Head of caudate nucleus (tissue), 42 donors: ENCODE measurements at regions not wholly inside any gene's neighbourhood (a gene's known extent, or its start where the extent isn't known, plus 50 kb on each side); places are given as distances from the start of the nearest gene placed in this dataset.
"Not testable (repeated sequence)": the region's sequence is repeated elsewhere in the genome, so short reads cannot be mapped to it uniquely, and the experiment has no call there.

ENCODE experiments used
- DNase-seq, 42 donors: peaks; one replicate each; pipeline versions ENCODE4 v3.0.0 to v3.0.0-alpha.2; 2020 to 2021; ENCODE audit warnings: mixed read lengths in 7 of 42
- intact Hi-C: fragments of 100-400 bp; cut with DNase I; formaldehyde crosslinking; loops from one replicate; pipeline ENCODE4 v1.15.0; 2022

DNA sequence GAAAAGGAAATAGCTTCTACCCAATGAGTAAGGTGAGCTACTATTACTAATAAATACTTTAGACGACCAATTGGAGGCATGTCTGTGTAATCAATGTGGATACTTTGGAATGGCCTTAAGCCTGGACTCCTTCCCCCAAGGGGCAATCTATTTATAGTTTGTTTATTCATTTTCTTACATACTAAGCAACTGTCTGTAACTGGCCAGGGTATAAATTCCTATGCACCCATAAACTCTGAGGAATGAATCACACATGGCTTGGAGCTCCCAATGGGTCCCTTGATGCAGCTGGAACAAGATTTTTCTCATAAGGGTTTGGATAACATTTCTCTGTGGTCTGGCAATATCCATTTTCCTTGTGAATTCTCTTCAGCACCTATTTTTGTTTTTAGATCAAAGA, 506.8 kb downstream of the EDEM1 start:
- intact Hi-C loops, result no loop called here
- DNase-seq, result no peak

DNA sequence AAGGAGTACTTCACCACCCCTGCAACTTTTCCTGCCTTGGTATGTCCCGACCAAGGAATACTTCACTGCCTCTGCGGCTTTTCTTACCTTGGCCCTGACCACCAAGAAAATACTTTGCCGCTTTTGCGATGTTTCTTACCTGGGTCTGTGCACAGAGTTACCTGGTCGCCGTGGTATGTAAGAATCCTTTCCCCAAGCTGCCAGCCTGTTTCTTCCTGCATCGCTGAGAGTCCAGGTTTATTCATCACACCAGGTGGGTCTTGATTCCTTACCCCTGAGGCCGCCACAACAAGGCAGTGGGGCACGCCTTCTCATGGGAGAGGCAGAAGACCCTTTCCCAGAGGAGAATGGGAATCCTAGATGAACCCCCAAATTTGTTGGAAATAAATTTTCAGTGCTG, 511.3 kb downstream of the EDEM1 start:
- DNase-seq, result no peak
- intact Hi-C loops, result no loop called here

DNA sequence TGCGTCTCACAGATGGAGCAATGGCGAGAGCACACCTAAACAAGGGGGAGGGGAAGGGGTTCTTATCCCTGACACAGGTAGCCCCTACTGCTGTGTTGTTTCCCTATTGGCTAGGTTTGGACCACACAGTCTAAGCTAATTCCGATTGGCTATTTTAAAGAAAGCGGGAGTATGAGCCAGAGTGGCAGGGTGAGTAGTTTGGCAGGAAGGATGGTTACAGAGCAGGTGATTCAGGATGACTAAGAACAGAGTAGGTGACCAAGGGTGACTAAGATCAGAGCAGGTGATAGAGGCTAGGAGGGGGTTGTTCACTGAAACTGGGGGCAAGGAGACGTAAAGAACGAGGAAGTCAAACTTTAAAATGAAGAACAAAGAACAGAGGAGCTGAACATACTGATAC, 511.8 kb downstream of the EDEM1 start:
- no peak for DNase-seq
- intact Hi-C loops, result no loop called here

DNA sequence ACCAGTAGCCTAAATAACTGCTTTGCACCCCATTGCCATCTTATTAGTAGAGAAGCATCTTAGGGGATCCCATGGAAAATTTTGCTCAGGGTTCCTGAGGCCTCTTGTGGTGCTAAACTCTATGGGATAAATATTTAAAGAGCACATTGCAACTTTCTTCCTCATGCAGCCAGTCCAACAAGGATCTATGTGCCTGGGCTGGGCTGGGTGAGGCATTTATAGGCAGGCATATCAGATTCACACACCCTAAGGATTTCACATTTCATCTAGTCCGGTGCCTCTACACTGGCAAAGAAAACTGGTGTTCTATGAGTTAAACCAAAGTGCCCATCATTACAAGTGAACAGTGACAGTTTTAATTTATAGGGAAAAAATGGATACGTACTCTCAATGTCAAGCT, 512.3 kb downstream of the EDEM1 start:
- DNase-seq, result no peak
- intact Hi-C loops, result no loop called here

- DNase-seq, intact Hi-C loops: not testable (repeated sequence)
Observed at GRCh38 chr3:5701005-5701404, 513.5 kb downstream of the EDEM1 start.

DNA sequence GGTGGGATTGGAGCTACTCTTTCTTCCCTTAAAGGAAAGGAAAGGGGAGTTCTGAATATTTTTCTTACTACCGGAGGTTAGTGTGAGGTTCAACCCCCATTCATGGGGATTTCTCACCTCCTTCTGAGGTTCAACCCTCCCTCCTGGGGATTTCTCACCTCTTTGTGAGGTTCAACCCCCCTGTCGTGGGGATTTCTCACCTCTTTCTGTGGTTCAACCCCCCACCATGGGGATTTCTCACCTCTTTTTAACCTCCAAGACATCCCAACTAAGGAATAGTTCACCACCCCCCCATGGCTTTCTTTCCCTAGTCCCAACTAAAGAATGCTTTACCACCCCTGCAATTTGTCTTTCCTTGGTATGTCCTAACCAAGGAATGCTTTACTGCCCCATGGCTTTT, 520.3 kb downstream of the EDEM1 start:
- intact Hi-C loops, result no loop called here

DNA sequence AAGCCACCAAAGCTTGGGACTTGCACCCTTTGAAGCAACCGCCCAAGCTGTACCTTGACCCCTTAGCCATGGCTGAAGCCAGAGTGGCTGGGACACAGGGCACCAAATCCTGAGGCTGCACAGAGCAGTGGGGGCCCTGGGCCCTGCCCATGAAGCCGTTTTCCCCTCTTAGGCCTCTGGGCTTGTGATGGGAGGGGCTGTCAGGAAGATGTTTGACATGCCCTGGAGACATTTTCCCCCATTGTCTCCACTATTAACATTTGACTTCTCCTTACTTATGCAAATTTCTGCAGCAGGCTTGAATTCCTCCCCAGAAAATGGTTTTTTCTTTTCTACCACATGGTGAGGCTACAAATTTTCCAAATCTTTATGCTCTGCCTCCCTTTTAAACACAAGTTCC, 522.2 kb downstream of the EDEM1 start:
- no peak for DNase-seq
- intact Hi-C loops, result no loop called here

More for the DNA sequence above, 520.3 kb downstream of the EDEM1 start:
- DNase-seq, result no peak

GRCh38 chr3:5710718-5711117, 523.2 kb downstream of the EDEM1 start:
- intact Hi-C loops, result no loop called here

DNA sequence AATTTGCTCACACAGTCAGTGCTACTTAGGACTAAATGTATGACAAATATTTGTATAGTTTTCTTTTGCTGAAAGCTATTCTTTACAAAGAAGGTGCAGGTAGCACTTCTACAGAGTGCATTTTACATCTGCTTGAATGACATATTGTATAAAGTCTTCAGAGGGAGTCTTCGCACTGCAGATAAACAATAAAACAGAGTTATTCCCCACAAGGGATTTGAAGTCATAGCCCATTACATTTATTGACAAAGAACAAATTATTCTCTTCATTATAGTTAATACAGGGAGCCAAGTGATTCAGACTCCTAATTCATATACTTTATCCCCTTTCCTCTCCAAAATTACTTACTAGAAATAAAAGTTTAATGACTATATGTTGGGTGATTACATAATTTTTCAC, 529.7 kb downstream of the EDEM1 start:
- intact Hi-C loops, result no loop called here
- DNase-seq, result no peak

More at GRCh38 chr3:5710718-5711117, 523.2 kb downstream of the EDEM1 start:
- DNase-seq, result no peak

DNA sequence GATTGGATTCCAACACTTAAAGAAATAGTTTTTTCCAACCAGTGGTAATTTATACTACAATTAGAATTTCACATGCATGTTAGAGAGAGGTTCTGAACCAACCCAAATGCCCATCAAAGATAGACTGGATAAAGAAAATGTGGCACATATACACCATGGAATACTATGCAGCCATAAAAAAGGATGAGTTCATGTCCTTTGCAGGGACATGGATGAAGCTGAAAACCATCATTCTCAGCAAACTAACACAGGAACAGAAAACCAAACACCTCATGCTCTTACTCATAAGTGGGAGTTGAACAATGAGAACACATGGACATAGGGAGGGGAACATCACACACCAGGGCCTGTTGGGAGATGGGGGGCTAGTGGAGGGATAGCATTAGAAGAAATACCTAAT, 532.2 kb downstream of the EDEM1 start:
- intact Hi-C loops, DNase-seq: not testable (repeated sequence)

- DNase-seq, result no peak
- intact Hi-C loops, result no loop called here
Observed at GRCh38 chr3:5725801-5726200, 538.3 kb downstream of the EDEM1 start.

GRCh38 chr3:5726621-5727020, 539.1 kb downstream of the EDEM1 start:
- no peak for DNase-seq
- intact Hi-C loops, result no loop called here

GRCh38 chr3:5727743-5728484, 540.4 kb downstream of the EDEM1 start:
- intact Hi-C loops, result no loop called here
- DNase-seq, result no peak

DNA sequence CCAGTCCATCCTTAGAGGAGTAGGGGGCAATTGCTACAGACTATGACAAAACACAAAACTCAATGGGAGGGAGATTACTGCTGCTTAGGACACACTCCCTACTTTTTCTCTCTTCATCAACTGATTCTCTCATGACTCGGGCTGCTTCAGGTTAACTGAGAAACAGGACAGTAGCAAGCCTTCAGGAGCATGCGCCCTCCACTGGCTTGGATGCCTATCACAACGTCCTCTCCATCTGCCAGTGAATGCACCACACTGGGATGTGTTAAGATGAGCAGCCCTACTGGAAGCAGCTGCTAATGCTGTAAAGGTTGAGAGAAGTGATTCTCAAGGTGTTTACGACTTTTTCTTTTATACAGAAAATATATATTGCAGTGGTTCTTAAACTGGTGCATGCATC, 542.3 kb downstream of the EDEM1 start:
- intact Hi-C loops, result no loop called here
- DNase-seq, result no peak

GRCh38 chr3:5731100-5731499, 543.6 kb downstream of the EDEM1 start:
- DNase-seq, result peak in 3 of 42 donors; percentile 3 to 19 (median 4)
- intact Hi-C loops, result no loop called here

- intact Hi-C loops, result no loop called here
- no peak for DNase-seq
Observed at GRCh38 chr3:5732081-5732480, 544.6 kb downstream of the EDEM1 start.

DNA sequence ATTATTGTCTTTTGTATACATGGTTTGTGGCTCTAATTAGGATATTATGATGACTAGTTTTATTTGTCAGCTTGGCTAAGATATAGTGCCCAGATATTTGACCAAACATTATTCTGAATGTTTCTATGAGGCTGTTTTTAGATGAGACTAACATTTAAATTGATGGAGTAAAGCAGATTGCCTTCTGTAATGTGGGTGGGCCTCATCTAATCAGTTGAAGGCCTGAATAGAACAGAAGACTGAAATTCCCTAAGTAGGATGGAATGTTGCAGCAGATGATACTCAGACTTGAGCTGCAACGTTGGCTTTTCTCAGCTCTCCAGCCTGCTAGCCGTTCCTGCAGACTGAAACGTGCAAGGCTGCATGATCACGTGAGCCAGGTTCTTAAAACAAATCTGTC, 546.5 kb downstream of the EDEM1 start:
- intact Hi-C loops, result no loop called here
- no peak for DNase-seq

- intact Hi-C loops, result no loop called here
- no peak for DNase-seq
Observed at GRCh38 chr3:5735896-5736295, 548.4 kb downstream of the EDEM1 start.

- no peak for DNase-seq
- intact Hi-C loops, result no loop called here
Observed at GRCh38 chr3:5739299-5739935, 551.9 kb downstream of the EDEM1 start.

DNA sequence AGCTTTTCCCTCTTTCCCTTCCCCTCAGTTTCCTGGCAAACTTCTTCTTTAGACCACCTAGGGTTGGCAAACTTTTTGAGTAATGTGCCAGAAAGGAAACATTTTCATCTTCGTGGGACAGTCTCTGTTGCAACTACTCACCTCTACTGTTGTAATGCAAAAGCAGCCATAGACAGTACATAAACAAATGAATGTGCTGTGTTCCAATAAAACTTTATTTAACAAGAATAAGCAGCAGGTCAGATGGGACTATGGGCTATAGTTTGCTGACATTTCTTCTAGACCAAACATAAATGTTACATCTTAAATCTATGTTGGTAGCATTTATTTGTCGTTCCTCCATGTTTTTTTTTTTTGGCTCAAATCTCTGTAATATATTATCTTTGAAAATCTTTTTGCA, 552.4 kb downstream of the EDEM1 start:
- DNase-seq, result no peak
- intact Hi-C loops, result no loop called here

DNA sequence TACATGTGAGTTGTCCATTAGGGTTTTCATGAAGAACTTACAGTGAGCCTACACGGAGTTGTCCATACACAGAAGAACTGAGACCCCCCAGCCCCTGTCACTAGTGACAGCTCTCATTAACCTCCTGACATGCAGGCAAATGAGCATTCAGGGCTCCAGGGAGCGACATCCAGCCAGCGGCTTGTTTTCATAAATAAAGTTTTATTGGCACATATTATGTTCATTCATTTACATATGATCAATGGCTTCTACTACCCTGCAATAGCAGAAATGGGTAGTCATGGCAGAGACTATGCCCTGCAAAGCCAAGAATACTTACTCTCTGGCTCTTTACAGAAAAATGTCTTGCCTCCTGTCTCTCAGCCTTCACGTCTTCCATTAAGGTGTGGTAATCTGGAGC, 553.5 kb downstream of the EDEM1 start:
- no peak for DNase-seq
- intact Hi-C loops, result no loop called here
